K562 (cell line): ENCODE measurements at regions not wholly inside any gene's neighbourhood (a gene's known extent, or its start where the extent isn't known, plus 50 kb on each side); places are given as distances from the start of the nearest gene placed in this dataset.

Source experiments
- ATAC-seq: fragments of 200-7000 bp; cut with Tn5 transposase; 3 replicates; pipeline ENCODE4 v1.9.1; 2020; ENCODE audit warnings: moderate library complexity
- BruUV-seq: library from RNA; stranded (reverse); fragments of 400-500 nt; replicated peaks from 2 replicates; lab custom pipeline; 2021; lab: Mats Ljungman, UMichigan
- CTCF ChIA-PET: fragments of 300-600 bp; formaldehyde crosslinking; extraction: SDS; loops from one replicate; lab custom pipeline; 2021; ENCODE audit warnings: low intra/inter-chr PET ratio; lab: Yijun Ruan, JAX
- POLR2A ChIA-PET: fragments of 300-600, 350-650 bp; sonication (Branson Sonifier 250); formaldehyde crosslinking; extraction: SDS; loops from one replicate; lab custom pipeline; 2021; ENCODE audit warnings: antibody characterized with exemption, inconsistent platforms; lab: Yijun Ruan, JAX
- DNase-seq, 4 experiments: peaks; one replicate each; pipeline versions ENCODE4 v3.0.0 to v3.0.0-alpha.2; 2011 to 2018; ENCODE audit warnings: low spot score in 3 of 4, mixed read lengths in 3 of 4; ENCODE audit errors: extremely low read depth in 1 of 4
- FAIRE-seq: peaks from 2 replicates; lab custom pipeline; 2011; peaks lifted over from hg19 to GRCh38; lab: Jason Lieb, UNC
- H2AFZ ChIP-seq: 2 replicates; pipeline ENCODE4 v1.6.0; 2011; ENCODE audit warnings: low read depth, low read length, control low read depth, inconsistent platforms
- H3K27ac ChIP-seq: fragments of 200-600 bp; 3 replicates; pipeline ENCODE4 v1.8.0; 2011; ENCODE audit warnings: low read depth, mild to moderate bottlenecking, control low read depth, inconsistent platforms, low read length, moderate library complexity, mixed read lengths; ENCODE audit errors: extremely low read depth
- H3K27me3 ChIP-seq, 2 experiments: fragments of 300-600 bp in 1 of 2; 2 replicates in 1 of 2; 3 replicates in 1 of 2; pipeline versions ENCODE4 v1.6.0 to v1.8.0; 2011; ENCODE audit warnings: inconsistent platforms in 2 of 2, low read length in 2 of 2, mild to moderate bottlenecking in 1 of 2, mixed read lengths in 1 of 2, moderate library complexity in 1 of 2; ENCODE audit not compliant: control insufficient read depth in 2 of 2, insufficient read depth in 2 of 2
- H3K36me3 ChIP-seq: fragments of 300-600 bp; 3 replicates; pipeline ENCODE4 v1.8.0; 2011; ENCODE audit warnings: mild to moderate bottlenecking, low read length, inconsistent platforms; ENCODE audit not compliant: control insufficient read depth, insufficient read depth
- H3K4me1 ChIP-seq, 2 experiments: fragments of 200-600 bp in 1 of 2; replicated peaks in 1 of 2; 2 replicates in 1 of 2; 3 replicates in 1 of 2; pipeline versions ENCODE4 v1.5.1 to v1.8.0; 2011; ENCODE audit warnings: inconsistent platforms in 2 of 2, low read length in 2 of 2, mild to moderate bottlenecking in 1 of 2, mixed read lengths in 1 of 2, moderate library complexity in 1 of 2; ENCODE audit not compliant: control insufficient read depth in 2 of 2, insufficient read depth in 2 of 2
- H3K4me2 ChIP-seq: 2 replicates; pipeline ENCODE4 v1.6.1; 2011; ENCODE audit warnings: low read length, control low read depth, inconsistent platforms, mixed read lengths; ENCODE audit not compliant: insufficient read depth
- H3K4me3 ChIP-seq: fragments of 200-600 bp; sonication (generic), shearing (Covaris generic); 2 replicates; pipeline ENCODE4 v1.5.1; 2016; ENCODE audit warnings: control low read depth, inconsistent platforms
- H3K79me2 ChIP-seq: fragments of 200-600 bp; 3 replicates; pipeline ENCODE4 v1.8.0; 2011; ENCODE audit warnings: low read length, inconsistent platforms; ENCODE audit not compliant: control insufficient read depth, insufficient read depth
- H3K9ac ChIP-seq, 2 experiments: 2 replicates each; pipeline versions ENCODE4 v1.6.0 to v1.6.1; 2011; ENCODE audit warnings: low read depth in 2 of 2, low read length in 2 of 2, control low read depth in 1 of 2, inconsistent platforms in 1 of 2, mild to moderate bottlenecking in 1 of 2, mixed read lengths in 1 of 2; ENCODE audit not compliant: insufficient read depth in 1 of 2
- H3K9me1 ChIP-seq: one replicate; pipeline ENCODE4 v1.6.0; 2011; ENCODE audit warnings: inconsistent platforms, mild to moderate bottlenecking, low read length, moderate library complexity; ENCODE audit not compliant: control insufficient read depth, insufficient read depth
- H3K9me3 ChIP-seq: replicated peaks from 2 replicates; pipeline ENCODE4 v1.5.1; 2011; ENCODE audit warnings: low read depth, low read length, inconsistent platforms; ENCODE audit not compliant: control insufficient read depth, insufficient read depth
- H4K20me1 ChIP-seq: replicated peaks from 2 replicates; pipeline ENCODE4 v1.6.1; 2011; ENCODE audit warnings: low read length, inconsistent platforms, mixed read lengths; ENCODE audit not compliant: control insufficient read depth, insufficient read depth
- CHD1 ChIP-seq: fragments of 200-600 bp; sonication (generic); IDR thresholded peaks from one replicate; pipeline ENCODE4 v1.6.1; 2012; ENCODE audit warnings: mild to moderate bottlenecking, moderate library complexity, low read length, inconsistent platforms
- CTBP1 ChIP-seq: fragments of 450-650 bp; IDR thresholded peaks from 2 replicates; pipeline ENCODE4 v1.6.1; 2016; ENCODE audit warnings: borderline replicate concordance
- ERF ChIP-seq: fragments of 450-650 bp; formaldehyde crosslinking; IDR thresholded peaks from 2 replicates; pipeline ENCODE4 v1.4.0; 2020; ENCODE audit warnings: mild to moderate bottlenecking, mixed read lengths
- ETV6 ChIP-seq, 3 experiments: fragments of 150-350 bp in 1 of 3; sonication (generic) in 1 of 3; formaldehyde crosslinking in 1 of 3; IDR thresholded peaks; 2 replicates each; pipeline versions ENCODE4 v1.6.1 to v1.8.0; 2014 to 2022; ENCODE audit warnings: borderline replicate concordance in 2 of 3, low read depth in 2 of 3, antibody characterized with exemption in 1 of 3, low read length in 1 of 3, mild to moderate bottlenecking in 1 of 3, missing genetic modification reagents in 1 of 3
- MCM3 ChIP-seq: fragments of 450-650 bp; IDR thresholded peaks from 2 replicates; pipeline ENCODE4 v1.6.1; 2016
- RBM34 ChIP-seq: fragments of 200-400 bp; formaldehyde crosslinking; IDR thresholded peaks from 2 replicates; pipeline ENCODE4 v1.6.1; 2018; ENCODE audit warnings: low read length, borderline replicate concordance; ENCODE audit not compliant: insufficient read depth
- ZNF354B ChIP-seq: fragments of 250-450 bp; sonication (Bioruptor Pico); IDR thresholded peaks from 2 replicates; pipeline ENCODE4 v1.4.0; 2020
- ZNF77 ChIP-seq: fragments of 250-450 bp; sonication (Bioruptor Pico); IDR thresholded peaks from 2 replicates; pipeline ENCODE4 v1.5.0; 2020
- WGBS: fragments of 100-300 bp; shearing (Covaris generic); methylation state at CpG from one replicate; pipeline ENCODE4 v1.1.6; 2016; ENCODE audit warnings: low coverage, mixed read lengths; ENCODE audit not compliant: insufficient coverage; ENCODE audit errors: missing lambda C conversion rate; 5-methylcytosine and 5-hydroxymethylcytosine counted together
- in situ Hi-C: fragments of 300-500 bp; cut with MboI; formaldehyde crosslinking; loops from 4 replicates; pipeline ENCODE4 v1.15.0; 2018; ENCODE audit warnings: inconsistent platforms, mixed read lengths
- intact Hi-C: fragments of 100-400 bp; cut with micrococcal nuclease; formaldehyde crosslinking; loops from 2 replicates; pipeline ENCODE4 v1.14.2; 2022

DNA sequence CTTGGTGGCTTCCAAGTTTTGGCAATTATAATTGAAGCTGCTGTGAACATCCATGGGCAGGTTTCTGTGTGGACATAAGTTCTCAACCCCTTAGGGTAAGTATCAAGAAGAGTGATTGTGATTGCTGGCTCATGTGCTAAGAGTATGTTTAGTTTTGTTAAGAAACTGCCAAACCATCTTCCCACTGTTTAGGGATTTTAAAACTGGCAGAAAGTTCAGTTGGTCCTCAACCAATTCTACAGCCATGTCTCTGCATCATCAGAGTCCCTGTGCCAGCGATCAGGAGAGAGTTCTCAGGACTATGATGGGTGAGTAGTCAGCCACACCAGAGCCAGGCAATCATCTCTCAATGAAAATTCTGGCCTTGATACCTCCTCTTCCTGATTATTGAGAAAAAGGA is 193.8 kb downstream of the ZC3H11B start:
- H3K9ac ChIP-seq: no peak overlapping the region
- no peaks in the 10 kb centered on the region for H3K9me1 ChIP-seq
- no peaks in the 10 kb centered on the region for H3K79me2 ChIP-seq
- 0% methylated on average over 1 of the region's 1 CpG for WGBS
- H3K27me3 ChIP-seq: no peaks in the 10 kb centered on the region
- no peaks in the 10 kb centered on the region for H3K4me1 ChIP-seq
- no peak for TF ChIP-seq ERF
- TF ChIP-seq CTBP1: no peak
- TF ChIP-seq ZNF354B (CRISPR knock-in tag): no peak
- TF ChIP-seq CHD1: no peak
- no peak for TF ChIP-seq RBM34
- TF ChIP-seq ETV6 (IDR thresholded peaks at IDR 0.05; ENCODE audit: borderline replicate concordance in 1 of 2, low read depth in 2 of 2, low read length in 1 of 2): no peak
- TF ChIP-seq ETV6 (CRISPR knock-in tag; IDR thresholded peaks at IDR 0.05; ENCODE audit: borderline replicate concordance): no peak
- TF ChIP-seq MCM3: no peak
- no peak for TF ChIP-seq ZNF77
- CTCF ChIA-PET: no interaction called here
- no peak overlapping the region for H2AFZ ChIP-seq
- in situ Hi-C loops: no loop called here
- intact Hi-C loops: loop anchor here (5.0 to 10.0 kb wide), 3 partner anchors 214 to 1162 kb away; no protein-coding TSS in a partner anchor
- no peaks in the 10 kb centered on the region for H3K36me3 ChIP-seq
- ATAC-seq (no peak), DNase-seq (no peak), FAIRE-seq (no peak)
- no TSS peak for BruUV-seq
- H3K9me3 ChIP-seq: no peaks in the 10 kb centered on the region
- no peak overlapping the region for H3K4me2 ChIP-seq
- no peak overlapping the region for H3K27ac ChIP-seq
- POLR2A ChIA-PET: no interaction called here
- H4K20me1 ChIP-seq: no peaks in the 10 kb centered on the region
- H3K4me3 ChIP-seq: no peak overlapping the region
